ENCODE measurements at regions not wholly inside any gene's neighbourhood (a gene's known extent, or its start where the extent isn't known, plus 50 kb on each side); places are given as distances from the start of the nearest gene placed in this dataset.

DNA sequence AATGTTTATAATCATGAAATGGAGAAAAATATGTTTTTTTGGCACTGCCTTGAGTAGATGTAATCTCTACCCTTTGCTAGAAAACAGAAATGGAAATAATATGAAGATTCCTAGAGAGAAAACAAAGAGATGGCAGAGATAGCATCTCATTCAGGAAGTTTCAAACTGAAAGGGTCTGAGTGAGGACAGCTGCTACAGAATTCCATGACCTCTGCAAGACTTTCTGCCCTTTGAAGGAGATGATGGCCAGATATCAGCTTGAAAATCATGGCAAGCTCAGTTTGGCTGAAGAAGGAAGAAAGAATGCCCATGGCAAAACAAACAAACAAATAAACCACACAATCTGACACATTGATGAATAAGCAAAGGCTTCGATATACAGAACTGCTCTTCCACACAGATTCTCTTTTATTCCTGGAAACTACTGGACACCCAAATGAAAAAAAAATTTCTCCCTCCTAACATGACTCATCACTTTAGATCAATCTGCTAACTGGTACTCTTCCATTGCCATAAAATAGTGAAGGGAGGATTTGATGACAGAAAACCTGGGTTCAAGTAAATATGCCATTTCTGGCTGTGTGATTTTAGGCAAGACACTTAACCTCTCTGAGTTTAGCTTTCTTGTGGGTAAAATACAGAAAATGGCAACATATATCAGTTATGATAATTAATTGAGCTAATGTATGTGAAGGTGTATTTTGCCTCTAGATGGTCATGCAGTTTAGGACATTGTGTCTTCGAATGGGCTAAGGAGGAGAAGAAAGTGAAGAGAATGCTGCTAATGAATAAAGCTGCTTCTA lies 105.9 kb upstream of the SPACA1 start:
- no peak for DNase-seq
- intact Hi-C loops (cut with micrococcal nuclease) = no loop called here
- no peak for ATAC-seq

GRCh38 chr6:87939776-87940175 lies 107.9 kb upstream of the SPACA1 start:
- ATAC-seq = no peak
- intact Hi-C loops (cut with micrococcal nuclease) = no loop called here
- DNase-seq = no peak

DNA sequence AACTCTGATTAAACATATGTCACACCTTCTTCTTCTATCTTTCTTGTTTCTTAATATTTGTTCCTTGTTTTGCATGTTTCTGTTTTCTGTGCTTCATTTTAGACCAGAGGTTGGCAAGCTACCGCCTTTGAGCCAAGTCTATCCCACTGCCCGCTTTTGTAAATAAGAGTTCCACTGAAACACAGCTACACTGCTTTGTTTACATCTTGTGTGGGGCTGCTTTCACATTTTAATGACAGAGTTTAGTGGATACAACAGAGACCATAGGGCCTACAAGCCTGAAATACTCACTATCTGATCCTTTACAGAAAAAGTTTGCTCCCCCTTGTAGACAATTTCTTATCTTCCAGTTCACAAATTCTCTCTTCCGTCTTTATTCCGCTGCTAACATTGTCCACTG lies 109.4 kb upstream of the SPACA1 start:
- intact Hi-C loops (cut with micrococcal nuclease) = no loop called here
- no peak for ATAC-seq

GRCh38 chr6:87936065-87936464 lies 111.6 kb upstream of the SPACA1 start:
- ATAC-seq (no peak), DNase-seq (no peak)
- intact Hi-C loops (cut with micrococcal nuclease) = no loop called here

More for the DNA sequence above, 109.4 kb upstream of the SPACA1 start:
- no peak for DNase-seq

- intact Hi-C loops (cut with micrococcal nuclease) = no loop called here
- ATAC-seq = no peak
- DNase-seq = no peak
These were observed 112.4 kb upstream of the SPACA1 start for GRCh38 chr6:87935196-87935595.

GRCh38 chr6:87932361-87932760 lies 115.3 kb upstream of the SPACA1 start:
- ATAC-seq (no peak), DNase-seq (no peak)
- intact Hi-C loops (cut with micrococcal nuclease) = no loop called here

DNA sequence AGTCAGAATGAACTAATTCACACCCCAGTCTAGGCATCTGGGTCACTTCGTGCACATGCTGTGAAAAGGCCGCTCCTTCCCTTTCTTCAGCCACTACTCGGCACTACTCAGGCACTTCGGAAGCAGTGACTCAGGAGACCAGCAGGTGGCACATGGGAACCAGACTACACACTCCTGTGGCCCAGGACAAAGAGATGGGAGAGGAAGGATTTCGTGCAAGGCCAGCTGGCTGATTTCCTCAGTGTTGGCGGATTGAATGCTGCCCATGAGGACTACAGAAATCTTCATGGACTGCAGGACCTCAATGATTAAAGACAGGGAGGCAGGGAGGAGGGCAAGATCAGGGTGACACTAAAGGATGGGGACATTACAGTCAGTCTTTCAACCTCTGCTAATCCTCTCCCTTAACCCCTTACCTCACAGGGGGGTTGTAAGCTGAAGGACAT lies 117.8 kb upstream of the SPACA1 start:
- intact Hi-C loops (cut with micrococcal nuclease) = no loop called here
- ATAC-seq (peak; percentile 99), DNase-seq (peak; percentile 78)

DNA sequence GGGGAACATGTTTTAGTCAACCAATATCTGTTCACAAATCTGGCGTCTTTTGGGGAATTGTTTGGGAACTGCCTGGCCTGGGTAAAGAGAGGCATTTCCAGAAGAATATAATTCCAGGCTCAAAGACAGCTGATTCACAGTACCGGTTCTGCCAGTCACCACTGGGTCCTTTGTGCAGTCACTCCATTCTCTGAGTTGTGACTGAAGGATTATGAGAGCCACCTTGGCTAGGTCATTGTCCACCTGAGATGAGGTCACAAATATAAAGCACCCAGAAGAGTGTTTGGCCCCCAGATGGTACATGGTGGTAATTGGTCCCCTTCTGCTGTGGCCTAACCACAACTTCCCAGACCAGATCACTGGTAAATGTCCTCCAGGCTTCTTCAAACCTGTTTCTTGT lies 121.0 kb upstream of the SPACA1 start:
- intact Hi-C loops (cut with micrococcal nuclease) = no loop called here
- DNase-seq = no peak
- ATAC-seq = no peak

DNA sequence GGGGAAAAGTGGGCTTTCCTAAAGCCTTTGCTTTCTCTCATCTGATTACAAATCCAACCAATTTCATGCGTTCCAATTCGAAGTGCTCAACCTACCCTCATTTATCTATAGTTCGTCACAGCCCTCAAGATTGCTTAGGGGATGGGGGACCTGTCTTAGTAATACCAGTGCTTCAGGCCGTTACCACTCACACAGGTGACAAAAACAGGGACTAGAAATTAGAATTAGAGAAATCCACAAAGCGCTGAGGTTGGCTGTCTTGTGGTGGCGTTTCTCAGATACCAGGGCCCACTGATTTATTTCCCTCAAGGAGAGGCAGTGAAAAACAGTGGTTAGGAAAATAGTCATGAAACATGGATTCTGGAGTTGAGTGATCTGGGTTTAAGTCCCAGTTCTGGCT lies 121.6 kb upstream of the SPACA1 start:
- no peak for ATAC-seq
- DNase-seq = no peak
- intact Hi-C loops (cut with micrococcal nuclease) = no loop called here

- no peak for DNase-seq
- peak; percentile 42 for ATAC-seq
- intact Hi-C loops (cut with micrococcal nuclease) = no loop called here
These were observed 122.1 kb upstream of the SPACA1 start for GRCh38 chr6:87925373-87926060.

- intact Hi-C loops (cut with micrococcal nuclease) = no loop called here
- no peak for DNase-seq
- ATAC-seq = no peak
These were observed 124.1 kb upstream of the SPACA1 start for GRCh38 chr6:87923389-87924050.

- DNase-seq = no peak
- ATAC-seq = no peak
- intact Hi-C loops (cut with micrococcal nuclease) = no loop called here
These were observed 124.7 kb upstream of the SPACA1 start for GRCh38 chr6:87922947-87923330.

DNA sequence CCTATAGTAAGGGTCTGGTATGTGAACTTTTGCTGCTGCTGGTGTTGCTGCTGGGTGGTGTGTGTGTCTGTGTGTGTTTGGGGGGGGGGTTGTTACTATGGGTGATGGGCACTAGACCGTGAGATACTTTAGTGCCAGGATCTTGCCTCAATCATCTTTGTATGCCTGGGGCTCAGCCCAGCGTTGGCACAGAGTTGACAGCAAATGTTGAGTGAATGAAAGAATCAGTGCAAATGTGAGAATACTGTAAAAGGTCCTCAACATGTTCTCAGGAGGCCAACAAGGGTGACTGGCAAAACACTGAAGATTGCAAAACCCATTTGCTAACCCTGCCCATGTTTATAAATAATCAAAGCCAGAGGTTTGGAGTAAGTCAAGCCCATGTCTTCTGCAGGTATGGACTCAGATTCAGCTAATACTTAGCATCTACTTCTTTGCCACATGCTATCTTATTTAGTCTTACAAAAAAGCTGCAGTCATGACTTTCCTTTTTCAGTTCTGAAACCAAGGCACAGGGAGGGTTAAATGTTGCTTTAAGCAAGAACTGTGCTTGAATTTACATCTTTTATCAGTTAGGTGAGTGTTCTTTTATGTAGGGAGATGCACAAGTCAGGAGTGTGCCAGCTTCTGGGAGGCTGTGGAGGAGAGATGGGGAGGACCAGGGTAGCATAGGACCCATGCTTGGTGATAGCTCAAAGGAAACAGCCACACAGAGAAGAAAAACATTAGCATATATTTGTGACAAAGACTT lies 125.3 kb upstream of the SPACA1 start:
- DNase-seq (no peak), ATAC-seq (no peak)
- intact Hi-C loops (cut with micrococcal nuclease) = no loop called here

DNA sequence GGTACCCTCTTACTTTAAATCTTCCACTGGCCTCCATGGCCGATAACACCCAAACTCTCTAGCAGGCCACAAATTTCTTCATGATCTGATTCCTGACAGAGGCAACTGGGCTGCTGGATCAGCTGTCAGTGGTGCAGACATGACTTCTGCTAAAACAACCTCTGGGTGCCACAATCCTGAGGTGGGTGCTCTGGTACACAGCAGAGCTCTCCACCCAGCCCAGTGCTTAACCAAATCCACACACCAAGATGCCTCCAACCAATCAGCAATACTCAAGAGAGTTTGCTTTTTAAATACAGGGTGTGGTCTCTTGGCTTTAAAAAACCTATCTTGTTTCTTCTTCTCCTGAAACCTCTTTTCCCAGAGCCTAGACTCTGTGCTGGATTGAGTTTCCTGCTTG lies 126.6 kb upstream of the SPACA1 start:
- DNase-seq = no peak
- intact Hi-C loops (cut with micrococcal nuclease) = no loop called here
- ATAC-seq = no peak

DNA sequence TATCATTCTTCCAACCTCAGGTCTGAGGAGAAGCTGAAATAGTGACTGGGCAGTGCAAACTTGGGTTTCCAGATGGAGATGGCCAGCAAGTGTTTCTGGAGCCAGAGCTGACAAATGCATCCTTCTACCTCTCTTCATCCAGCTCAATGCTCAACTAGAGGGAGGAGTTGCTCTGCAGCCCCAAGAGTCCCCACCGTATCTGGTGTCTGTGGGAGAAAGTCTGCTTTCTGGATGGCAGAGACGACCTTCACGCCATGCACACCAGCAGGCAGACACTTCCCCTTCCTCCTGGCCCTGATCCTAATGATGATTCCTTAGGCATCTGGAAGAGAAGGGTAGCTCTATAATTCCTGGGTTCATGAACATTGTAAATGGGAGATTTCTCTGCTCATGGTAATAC lies 127.4 kb upstream of the SPACA1 start:
- ATAC-seq (no peak), DNase-seq (no peak)
- intact Hi-C loops (cut with micrococcal nuclease) = no loop called here

GRCh38 chr6:87919416-87919815 lies 128.2 kb upstream of the SPACA1 start:
- DNase-seq (no peak), ATAC-seq (no peak)
- intact Hi-C loops (cut with micrococcal nuclease) = no loop called here

- intact Hi-C loops (cut with micrococcal nuclease) = no loop called here
- no peak for ATAC-seq
- no peak for DNase-seq
These were observed 128.6 kb upstream of the SPACA1 start for GRCh38 chr6:87919001-87919400.

DNA sequence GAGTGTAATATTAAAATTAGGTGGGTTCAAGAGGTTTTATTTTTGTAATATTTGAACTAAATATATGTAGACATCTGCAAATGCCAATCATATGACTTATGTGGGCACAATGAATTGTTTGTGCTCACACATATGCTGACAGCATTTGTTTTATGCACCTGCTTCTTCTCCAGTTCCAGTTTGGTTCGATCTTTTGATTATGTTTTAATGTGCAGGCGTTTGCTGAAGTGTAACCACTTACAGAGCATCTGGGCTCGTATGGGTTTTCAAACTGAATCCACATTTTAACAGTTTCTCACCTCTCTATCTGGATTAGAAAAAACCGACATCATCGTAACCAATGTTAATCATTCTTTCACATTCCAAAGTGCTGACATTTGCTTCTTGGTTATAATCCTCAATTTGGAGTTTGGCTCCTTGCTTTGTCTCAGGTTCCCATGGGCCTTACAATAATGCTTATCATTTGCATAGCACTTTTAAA lies 129.1 kb upstream of the SPACA1 start:
- no peak for ATAC-seq
- intact Hi-C loops (cut with micrococcal nuclease) = no loop called here

GRCh38 chr6:87917886-87918285 lies 129.8 kb upstream of the SPACA1 start:
- DNase-seq (no peak), ATAC-seq (no peak)
- intact Hi-C loops (cut with micrococcal nuclease) = no loop called here

More for the DNA sequence above, 129.1 kb upstream of the SPACA1 start:
- DNase-seq = no peak

DNA sequence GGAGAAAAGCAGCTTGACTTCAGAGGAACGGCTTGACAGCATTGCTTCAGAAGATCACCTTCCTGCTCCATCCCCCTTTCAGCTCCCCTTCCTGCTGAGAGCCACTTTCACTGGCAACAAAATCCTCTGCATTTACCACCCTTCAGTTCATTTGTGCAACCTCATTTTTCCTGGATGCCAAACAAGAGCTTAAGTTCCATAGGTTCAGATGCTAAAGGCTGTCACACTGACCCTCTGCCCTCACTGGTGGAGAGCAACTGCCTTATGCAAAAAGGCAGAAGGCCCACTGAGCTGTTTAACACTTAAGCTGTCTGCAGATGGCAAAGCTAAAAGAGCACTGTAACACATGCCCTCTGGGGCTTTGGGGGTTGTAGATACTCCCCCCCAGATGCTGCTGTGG lies 131.2 kb upstream of the SPACA1 start:
- no peak for DNase-seq
- intact Hi-C loops (cut with micrococcal nuclease) = no loop called here
- no peak for ATAC-seq
